ENCODE measurements at regions not wholly inside any gene's neighbourhood (a gene's known extent, or its start where the extent isn't known, plus 50 kb on each side); places are given as distances from the start of the nearest gene placed in this dataset.

- Histone ChIP-seq H3K27me3 (no peaks in the 10 kb centered on the region), H3K4me1 (no peaks in the 10 kb centered on the region), H3K9me3 (peaks cover 0 to 14% (median 2%) of the 10 kb centered on the region in 4 donors), H3K4me3 (no peak overlapping the region), H3K36me3 (no peaks in the 10 kb centered on the region), H3K27ac (no peak overlapping the region)
- DNase-seq (ENCODE audit: low spot score in 2 of 2), result no peak
- 67 to 78% methylated on average over 7 to 9 of the region's 9 CpGs for WGBS, 2 donors
- TF ChIP-seq POLR2A (IDR thresholded peaks at IDR 0.05) (no peak), EP300 (IDR thresholded peaks at IDR 0.05) (no peak), CTCF (IDR thresholded peaks at IDR 0.05) (no peak)
These were observed 119.2 kb upstream of the SCAF11 start for GRCh38 chr12:46109343-46110222.

- no peak for DNase-seq (ENCODE audit: low spot score in 2 of 2)
- TF ChIP-seq POLR2A (IDR thresholded peaks at IDR 0.05) (no peak), EP300 (IDR thresholded peaks at IDR 0.05) (no peak), CTCF (IDR thresholded peaks at IDR 0.05) (no peak)
- no peak overlapping the region for H3K4me3 ChIP-seq
- no peaks in the 10 kb centered on the region for H3K36me3 ChIP-seq
- 93 to 100% methylated on average over 1 of the region's 1 CpG for WGBS, 2 donors
- H3K27ac ChIP-seq, result no peak overlapping the region
- no peaks in the 10 kb centered on the region for H3K27me3 ChIP-seq
- peaks cover 0 to 14% (median 2%) of the 10 kb centered on the region in 4 donors for H3K9me3 ChIP-seq
- H3K4me1 ChIP-seq, result no peaks in the 10 kb centered on the region
These were observed 118.3 kb upstream of the SCAF11 start for GRCh38 chr12:46108721-46109120.

GRCh38 chr12:46107591-46107990 is 117.2 kb upstream of the SCAF11 start:
- Histone ChIP-seq H3K36me3 (no peaks in the 10 kb centered on the region), H3K27me3 (no peaks in the 10 kb centered on the region), H3K4me1 (no peaks in the 10 kb centered on the region), H3K9me3 (peaks cover 0 to 10% (median 2%) of the 10 kb centered on the region in 4 donors), H3K4me3 (no peak overlapping the region), H3K27ac (no peak overlapping the region)
- TF ChIP-seq EP300 (IDR thresholded peaks at IDR 0.05) (no peak), POLR2A (IDR thresholded peaks at IDR 0.05) (no peak), CTCF (IDR thresholded peaks at IDR 0.05) (no peak)
- DNase-seq (ENCODE audit: low spot score in 2 of 2), result no peak
- WGBS, 2 donors, result 88 to 97% methylated on average over 2 of the region's 2 CpGs

GRCh38 chr12:46105735-46106134 is 115.4 kb upstream of the SCAF11 start:
- no peak overlapping the region for H3K4me3 ChIP-seq
- 89 to 91% methylated on average over 2 of the region's 2 CpGs for WGBS, 2 donors
- H3K27me3 ChIP-seq, result no peaks in the 10 kb centered on the region
- TF ChIP-seq EP300 (IDR thresholded peaks at IDR 0.05) (no peak), CTCF (IDR thresholded peaks at IDR 0.05) (no peak), POLR2A (IDR thresholded peaks at IDR 0.05) (no peak)
- no peaks in the 10 kb centered on the region for H3K36me3 ChIP-seq
- no peaks in the 10 kb centered on the region for H3K4me1 ChIP-seq
- no peaks in the 10 kb centered on the region for H3K9me3 ChIP-seq
- H3K27ac ChIP-seq, result no peak overlapping the region
- DNase-seq (ENCODE audit: low spot score in 2 of 2), result no peak

GRCh38 chr12:46103559-46104383 is 113.4 kb upstream of the SCAF11 start:
- no peaks in the 10 kb centered on the region for H3K27me3 ChIP-seq
- H3K27ac ChIP-seq, result no peak overlapping the region
- H3K9me3 ChIP-seq, result no peaks in the 10 kb centered on the region
- H3K36me3 ChIP-seq, result no peaks in the 10 kb centered on the region
- DNase-seq (ENCODE audit: low spot score in 2 of 2), result no peak
- WGBS, 2 donors, result 28 to 35% methylated on average over 3 of the region's 3 CpGs
- no peak overlapping the region for H3K4me3 ChIP-seq
- no peaks in the 10 kb centered on the region for H3K4me1 ChIP-seq
- TF ChIP-seq CTCF (IDR thresholded peaks at IDR 0.05), result no peak

Data from tibial nerve (tissue), 4 donors.